MM.1S (cell line): ENCODE measurements at regions not wholly inside any gene's neighbourhood (a gene's known extent, or its start where the extent isn't known, plus 50 kb on each side); places are given as distances from the start of the nearest gene placed in this dataset.

Experiments used
- CTCF ChIP-seq: fragments of 300-600 bp; sonication (generic); IDR thresholded peaks from 2 replicates; pipeline ENCODE4 v1.5.1; 2016; ENCODE audit warnings: antibody characterized with exemption, low read length, mixed read lengths
- EZH2 ChIP-seq: fragments of 300-600 bp; sonication (generic); optimal IDR thresholded peaks from 2 replicates; pipeline ENCODE3; 2017; ENCODE audit warnings: low read depth, mild to moderate bottlenecking, antibody characterized with exemption, low read length, mixed read lengths

DNA sequence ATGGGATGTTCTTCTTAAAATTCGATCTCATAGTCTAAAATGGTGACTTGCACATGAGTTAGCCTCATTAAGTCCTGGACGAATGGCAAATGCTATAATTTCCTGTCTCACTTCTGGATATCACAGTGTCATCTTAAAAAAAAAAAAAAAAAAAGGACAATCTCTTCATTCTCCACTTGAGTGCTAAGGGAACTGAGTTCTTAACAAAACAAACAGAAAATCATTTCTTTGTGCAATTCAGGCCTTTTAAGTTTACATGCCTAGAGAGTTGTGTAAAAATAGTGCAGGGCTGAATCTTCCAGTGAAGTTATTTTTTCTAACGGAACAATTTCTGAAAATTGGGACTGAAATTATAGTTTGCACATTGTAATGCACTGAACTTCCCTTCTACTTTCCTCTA, 122.8 kb upstream of the FAT1 start:
- no peak for TF ChIP-seq CTCF
- no peak for TF ChIP-seq EZH2
